GM21360 (cell line): ENCODE measurements at regions not wholly inside any gene's neighbourhood (a gene's known extent, or its start where the extent isn't known, plus 50 kb on each side); places are given as distances from the start of the nearest gene placed in this dataset.
A peak's percentile ranks its signal among the peaks of the same experiment; 100 is the strongest.

Experiments used
- ATAC-seq: cut with Tn5 transposase; IDR thresholded peaks from one replicate; pipeline ENCODE4 v1.9.1; 2021; ENCODE audit warnings: mild to moderate bottlenecking, moderate library complexity; ENCODE audit not compliant: unreplicated experiment

GRCh38 chr3:117674321-117674720, 964.7 kb downstream of the TUSC7 start:
- no peak for ATAC-seq

- no peak for ATAC-seq
These were observed 972.0 kb downstream of the TUSC7 start for GRCh38 chr3:117681619-117682018.

GRCh38 chr3:117687096-117687495, 977.5 kb downstream of the TUSC7 start:
- no peak for ATAC-seq

GRCh38 chr3:117688583-117688982, 979.0 kb downstream of the TUSC7 start:
- no peak for ATAC-seq

GRCh38 chr3:117691526-117691925, 981.9 kb downstream of the TUSC7 start:
- ATAC-seq = no peak

- no peak for ATAC-seq
These were observed 982.9 kb downstream of the TUSC7 start for GRCh38 chr3:117692416-117692995.

- no peak for ATAC-seq
These were observed 985.7 kb downstream of the TUSC7 start for GRCh38 chr3:117695321-117695720.

- no peak for ATAC-seq
These were observed 986.5 kb downstream of the TUSC7 start for GRCh38 chr3:117695871-117696645.

GRCh38 chr3:117696851-117697407, 987.4 kb downstream of the TUSC7 start:
- no peak for ATAC-seq

- ATAC-seq = no peak
These were observed 989.5 kb downstream of the TUSC7 start for GRCh38 chr3:117699058-117699457.

- no peak for ATAC-seq
These were observed 991.2 kb downstream of the TUSC7 start for GRCh38 chr3:117700573-117701360.

- ATAC-seq = no peak
These were observed 995.4 kb downstream of the TUSC7 start for GRCh38 chr3:117705011-117705410.

- no peak for ATAC-seq
These were observed 996.5 kb downstream of the TUSC7 start for GRCh38 chr3:117706037-117706436.

GRCh38 chr3:117706756-117707155, 997.2 kb downstream of the TUSC7 start:
- no peak for ATAC-seq

- no peak for ATAC-seq
These were observed 999.0 kb downstream of the TUSC7 start for GRCh38 chr3:117708601-117709000.

- ATAC-seq = no peak
These were observed 999.5 kb downstream of the TUSC7 start for GRCh38 chr3:117709108-117709507.

GRCh38 chr3:117710501-117710900, 1000.9 kb downstream of the TUSC7 start:
- ATAC-seq = no peak

- no peak for ATAC-seq
These were observed 1009.8 kb downstream of the TUSC7 start for GRCh38 chr3:117719316-117719926.

GRCh38 chr3:117721866-117722265, 1012.3 kb downstream of the TUSC7 start:
- no peak for ATAC-seq

- peak; percentile 91 for ATAC-seq
These were observed 1013.3 kb downstream of the TUSC7 start for GRCh38 chr3:117722856-117723255.

- no peak for ATAC-seq
These were observed 1014.2 kb downstream of the TUSC7 start for GRCh38 chr3:117723825-117724224.
